GM13977 (cell line): ENCODE measurements at regions not wholly inside any gene's neighbourhood (a gene's known extent, or its start where the extent isn't known, plus 50 kb on each side); places are given as distances from the start of the nearest gene placed in this dataset.

Source experiments
- DNase-seq: peaks from one replicate; pipeline ENCODE4 v3.0.0; 2012; ENCODE audit warnings: low spot score
- CTCF ChIP-seq: IDR thresholded peaks from 2 replicates; pipeline ENCODE4 v1.5.1; 2012; ENCODE audit warnings: mild to moderate bottlenecking, control low read depth; ENCODE audit not compliant: insufficient read depth; ENCODE audit errors: extremely low read depth, missing control alignments
- in situ Hi-C: fragments of 300-500 bp; cut with MboI; formaldehyde crosslinking; loops from one replicate; pipeline ENCODE4 v1.12.0; 2022; ENCODE audit warnings: low sequenced_read_pairs, low pct_unique_long_range_greater_than_20kb, mixed read lengths, inconsistent platforms; ENCODE audit not compliant: unreplicated experiment

DNA sequence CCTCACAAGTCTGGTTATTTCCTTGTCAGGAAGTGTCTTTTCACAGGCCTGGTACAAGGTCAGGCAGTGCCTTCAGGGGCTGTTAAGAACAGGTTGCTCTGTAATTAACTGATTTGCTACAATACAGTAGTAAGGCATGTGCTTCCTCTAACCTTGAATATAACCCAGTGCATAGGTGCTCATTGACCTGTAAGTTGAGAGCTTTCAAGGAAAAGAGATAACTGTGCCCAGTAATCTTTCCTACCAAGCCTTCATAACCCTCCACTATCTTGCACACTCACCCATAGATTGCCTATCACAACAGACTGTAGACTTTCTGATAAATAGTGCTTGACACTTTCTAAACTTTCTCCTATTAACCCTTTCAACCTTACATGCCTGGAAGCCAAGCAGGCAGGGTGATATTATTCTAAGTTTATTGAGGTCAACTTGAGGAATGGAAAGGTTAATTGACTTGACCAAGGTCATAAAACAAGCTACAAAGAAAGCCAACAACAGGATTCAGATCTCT lies 148.1 kb downstream of the PPARGC1A start:
- TF ChIP-seq CTCF: no peak
- in situ Hi-C loops: no loop called here
- no peak for DNase-seq

GRCh38 chr4:23737571-23737970 lies 152.3 kb downstream of the PPARGC1A start:
- no peak for DNase-seq

GRCh38 chr4:23736466-23736865 lies 153.4 kb downstream of the PPARGC1A start:
- in situ Hi-C loops: no loop called here
- no peak for TF ChIP-seq CTCF
- DNase-seq: no peak

More at GRCh38 chr4:23737571-23737970, 152.3 kb downstream of the PPARGC1A start:
- no peak for TF ChIP-seq CTCF
- in situ Hi-C loops: no loop called here

DNA sequence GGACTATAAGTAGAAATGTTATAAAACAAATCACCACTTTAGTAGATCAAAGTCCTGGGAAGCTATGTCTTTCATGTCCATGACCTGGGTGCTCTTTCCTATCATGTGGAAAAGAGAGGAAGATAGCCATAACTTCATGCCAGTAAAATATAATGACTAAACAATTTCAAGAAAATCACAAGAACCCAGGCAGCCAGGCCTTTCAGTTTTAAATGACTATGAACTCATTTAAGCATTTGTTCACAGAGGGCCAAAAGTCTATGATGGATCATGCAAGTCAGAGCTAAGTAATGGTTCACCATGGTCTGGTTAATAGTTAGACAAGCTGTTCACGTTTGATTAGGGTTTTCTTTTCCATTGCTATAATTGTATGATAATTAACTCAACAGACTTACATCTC lies 155.8 kb downstream of the PPARGC1A start:
- DNase-seq: no peak
- TF ChIP-seq CTCF: no peak
- in situ Hi-C loops: no loop called here

GRCh38 chr4:23733476-23733875 lies 156.4 kb downstream of the PPARGC1A start:
- TF ChIP-seq CTCF: no peak
- in situ Hi-C loops: no loop called here
- no peak for DNase-seq

GRCh38 chr4:23730998-23731397 lies 158.8 kb downstream of the PPARGC1A start:
- no peak for TF ChIP-seq CTCF
- DNase-seq: no peak
- in situ Hi-C loops: no loop called here

DNA sequence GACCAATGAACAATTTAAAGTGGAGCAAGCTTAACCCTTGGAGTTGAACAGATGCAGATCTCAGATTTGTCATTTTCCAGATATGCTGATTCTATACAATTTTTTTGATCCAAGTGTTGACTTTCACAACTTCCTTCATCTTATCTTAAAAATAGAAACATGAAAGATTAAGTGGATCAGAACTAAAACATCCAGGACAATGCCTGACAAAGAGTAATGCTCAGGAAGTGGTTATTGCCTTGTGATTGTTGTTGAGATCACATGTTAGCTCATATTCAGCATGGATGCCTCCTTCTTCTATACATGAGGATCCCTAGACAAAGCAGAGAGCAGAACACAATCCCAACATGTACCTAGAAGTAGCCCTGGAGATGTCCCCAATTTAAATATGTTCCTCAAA lies 160.9 kb downstream of the PPARGC1A start:
- no peak for DNase-seq

More for the DNA sequence above, 160.9 kb downstream of the PPARGC1A start:
- in situ Hi-C loops: no loop called here
- TF ChIP-seq CTCF: no peak
